DMS53 treated with DMSO at 0.1 percent for 48 hours (cell line): ENCODE measurements at regions not wholly inside any gene's neighbourhood (a gene's known extent, or its start where the extent isn't known, plus 50 kb on each side); places are given as distances from the start of the nearest gene placed in this dataset.

Experiments
- DNase-seq: peaks from one replicate; lab custom pipeline; 2025; ENCODE audit not compliant: unreplicated experiment; lab: John Stamatoyannopoulos, UW

- no peak for DNase-seq
Observed at GRCh38 chr1:198031086-198031485, 113.9 kb downstream of the LHX9 start.

GRCh38 chr1:198032668-198033067, 115.5 kb downstream of the LHX9 start:
- no peak for DNase-seq

GRCh38 chr1:198040880-198041279, 115.9 kb upstream of the NEK7 start:
- DNase-seq = no peak

- DNase-seq = no peak
Observed at GRCh38 chr1:198042168-198042567, 114.6 kb upstream of the NEK7 start.

- DNase-seq = no peak
Observed at GRCh38 chr1:198047913-198048312, 108.9 kb upstream of the NEK7 start.

GRCh38 chr1:198054510-198054909, 102.3 kb upstream of the NEK7 start:
- DNase-seq = no peak

- DNase-seq = no peak
Observed at GRCh38 chr1:198056255-198056654, 100.5 kb upstream of the NEK7 start.

- DNase-seq = no peak
Observed at GRCh38 chr1:198064181-198064580, 92.6 kb upstream of the NEK7 start.

GRCh38 chr1:198068285-198068684, 88.5 kb upstream of the NEK7 start:
- DNase-seq = no peak

GRCh38 chr1:198072177-198072576, 84.6 kb upstream of the NEK7 start:
- DNase-seq = no peak

GRCh38 chr1:198075296-198075695, 81.5 kb upstream of the NEK7 start:
- no peak for DNase-seq

- no peak for DNase-seq
Observed at GRCh38 chr1:198079432-198079951, 77.3 kb upstream of the NEK7 start.

- no peak for DNase-seq
Observed at GRCh38 chr1:198082576-198082975, 74.2 kb upstream of the NEK7 start.

GRCh38 chr1:198083549-198083948, 73.2 kb upstream of the NEK7 start:
- no peak for DNase-seq

- no peak for DNase-seq
Observed at GRCh38 chr1:198084241-198084908, 72.4 kb upstream of the NEK7 start.

- no peak for DNase-seq
Observed at GRCh38 chr1:198086051-198086745, 70.6 kb upstream of the NEK7 start.

GRCh38 chr1:198087831-198088230, 69.0 kb upstream of the NEK7 start:
- no peak for DNase-seq

- peak; percentile 48 for DNase-seq
Observed at GRCh38 chr1:198088360-198089071, 68.3 kb upstream of the NEK7 start.

GRCh38 chr1:198096390-198096789, 60.4 kb upstream of the NEK7 start:
- no peak for DNase-seq

- no peak for DNase-seq
Observed at GRCh38 chr1:198099755-198100154, 57.0 kb upstream of the NEK7 start.

- no peak for DNase-seq
Observed at GRCh38 chr1:198101716-198102453, 54.9 kb upstream of the NEK7 start.
